AG09309 (cell line): ENCODE measurements at regions not wholly inside any gene's neighbourhood (a gene's known extent, or its start where the extent isn't known, plus 50 kb on each side); places are given as distances from the start of the nearest gene placed in this dataset.

Source experiments
- DNase-seq: peaks from one replicate; pipeline ENCODE4 v3.0.0-alpha.2; 2010; ENCODE audit warnings: low read depth
- H3K4me3 ChIP-seq: 2 replicates; pipeline ENCODE4 v1.5.1; 2011; ENCODE audit warnings: mild to moderate bottlenecking, low read depth, low read length, moderate library complexity; ENCODE audit not compliant: control insufficient read depth
- CTCF ChIP-seq: IDR thresholded peaks from 2 replicates; pipeline ENCODE4 v1.5.1; 2011; ENCODE audit warnings: mild to moderate bottlenecking, low read depth, low read length, inconsistent platforms; ENCODE audit not compliant: insufficient read depth, control insufficient read depth; ENCODE audit errors: missing control alignments

GRCh38 chr12:77609016-77609415, 221.7 kb upstream of the NAV3 start:
- H3K4me3 ChIP-seq: no peak overlapping the region
- DNase-seq: no peak
- TF ChIP-seq CTCF: no peak

- TF ChIP-seq CTCF: no peak
- H3K4me3 ChIP-seq: no peak overlapping the region
- DNase-seq: no peak
Observed at GRCh38 chr12:77608271-77608824, 222.3 kb upstream of the NAV3 start.

GRCh38 chr12:77606348-77606747, 224.3 kb upstream of the NAV3 start:
- H3K4me3 ChIP-seq: no peak overlapping the region
- no peak for TF ChIP-seq CTCF
- DNase-seq: no peak

- no peak overlapping the region for H3K4me3 ChIP-seq
- TF ChIP-seq CTCF: no peak
- DNase-seq: no peak
Observed at GRCh38 chr12:77603946-77604345, 226.7 kb upstream of the NAV3 start.

GRCh38 chr12:77601069-77601468, 229.6 kb upstream of the NAV3 start:
- TF ChIP-seq CTCF: no peak
- DNase-seq: no peak

GRCh38 chr12:77600468-77600843, 230.2 kb upstream of the NAV3 start:
- H3K4me3 ChIP-seq: no peak overlapping the region
- TF ChIP-seq CTCF: no peak
- DNase-seq: no peak

More at GRCh38 chr12:77601069-77601468, 229.6 kb upstream of the NAV3 start:
- no peak overlapping the region for H3K4me3 ChIP-seq
